ENCODE measurements at regions not wholly inside any gene's neighbourhood (a gene's known extent, or its start where the extent isn't known, plus 50 kb on each side); places are given as distances from the start of the nearest gene placed in this dataset.

- Histone ChIP-seq H2AFZ (ENCODE audit: control insufficient read depth, low read length) (no peak overlapping the region), H3K27me3 (ENCODE audit: control insufficient read depth, extremely low read depth, insufficient read depth, low read length) (no peaks in the 10 kb centered on the region), H3K27ac (ENCODE audit: control insufficient read depth, insufficient read depth, low read length) (no peak overlapping the region), H3K79me2 (ENCODE audit: control insufficient read depth, insufficient read depth, low read length) (no peaks in the 10 kb centered on the region), H4K20me1 (ENCODE audit: control insufficient read depth, extremely low read depth, insufficient read depth, low read length) (no peaks in the 10 kb centered on the region), H3K9me3 (ENCODE audit: control insufficient read depth, low read depth, low read length) (no peaks in the 10 kb centered on the region), H3K9ac (ENCODE audit: control insufficient read depth, extremely low read depth, insufficient read depth, low read length) (no peak overlapping the region), H3K4me1 (ENCODE audit: control insufficient read depth, extremely low read depth, insufficient read depth, low read length) (no peaks in the 10 kb centered on the region), H3K4me2 (ENCODE audit: control insufficient read depth, extremely low read depth, insufficient read depth, low read depth, low read length) (no peak overlapping the region), H3K9me1 (ENCODE audit: control insufficient read depth, extremely low read depth, insufficient read depth, low read length) (no peaks in the 10 kb centered on the region), H3K36me3 (ENCODE audit: control insufficient read depth in 2 of 2, extremely low read depth in 1 of 2, insufficient read depth in 2 of 2, low read length in 2 of 2) (no peaks in the 10 kb centered on the region), H3K4me3 (ENCODE audit: control insufficient read depth in 2 of 3, extremely low read depth in 1 of 3, insufficient read depth in 2 of 3, low read depth in 1 of 3, low read length in 3 of 3) (no peak overlapping the region)
- dilution Hi-C loops (cut with MboI; ENCODE audit: extremely low pct_ligation_motif_present, low sequenced_read_pairs): no loop called here
- FAIRE-seq: no peak
- no peak for TF ChIP-seq EZH2 (IDR thresholded peaks at IDR 0.05; ENCODE audit: low read length)
- TF ChIP-seq, protein P1, sequence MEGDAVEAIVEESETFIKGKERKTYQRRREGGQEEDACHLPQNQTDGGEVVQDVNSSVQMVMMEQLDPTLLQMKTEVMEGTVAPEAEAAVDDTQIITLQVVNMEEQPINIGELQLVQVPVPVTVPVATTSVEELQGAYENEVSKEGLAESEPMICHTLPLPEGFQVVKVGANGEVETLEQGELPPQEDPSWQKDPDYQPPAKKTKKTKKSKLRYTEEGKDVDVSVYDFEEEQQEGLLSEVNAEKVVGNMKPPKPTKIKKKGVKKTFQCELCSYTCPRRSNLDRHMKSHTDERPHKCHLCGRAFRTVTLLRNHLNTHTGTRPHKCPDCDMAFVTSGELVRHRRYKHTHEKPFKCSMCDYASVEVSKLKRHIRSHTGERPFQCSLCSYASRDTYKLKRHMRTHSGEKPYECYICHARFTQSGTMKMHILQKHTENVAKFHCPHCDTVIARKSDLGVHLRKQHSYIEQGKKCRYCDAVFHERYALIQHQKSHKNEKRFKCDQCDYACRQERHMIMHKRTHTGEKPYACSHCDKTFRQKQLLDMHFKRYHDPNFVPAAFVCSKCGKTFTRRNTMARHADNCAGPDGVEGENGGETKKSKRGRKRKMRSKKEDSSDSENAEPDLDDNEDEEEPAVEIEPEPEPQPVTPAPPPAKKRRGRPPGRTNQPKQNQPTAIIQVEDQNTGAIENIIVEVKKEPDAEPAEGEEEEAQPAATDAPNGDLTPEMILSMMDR (optimal IDR thresholded peaks at IDR 0.05 in 1 of 3, IDR thresholded peaks at IDR 0.05 in 1 of 3, conservative IDR thresholded peaks at IDR 0.05 in 1 of 3; ENCODE audit: extremely low read depth in 1 of 3, insufficient read depth in 2 of 3, low read length in 3 of 3): no peak
- no peak for DNase-seq (ENCODE audit: low read depth, low spot score)
These were observed 864.6 kb downstream of the SUCLG1 start for GRCh38 chr2:83594241-83595120.

DNA sequence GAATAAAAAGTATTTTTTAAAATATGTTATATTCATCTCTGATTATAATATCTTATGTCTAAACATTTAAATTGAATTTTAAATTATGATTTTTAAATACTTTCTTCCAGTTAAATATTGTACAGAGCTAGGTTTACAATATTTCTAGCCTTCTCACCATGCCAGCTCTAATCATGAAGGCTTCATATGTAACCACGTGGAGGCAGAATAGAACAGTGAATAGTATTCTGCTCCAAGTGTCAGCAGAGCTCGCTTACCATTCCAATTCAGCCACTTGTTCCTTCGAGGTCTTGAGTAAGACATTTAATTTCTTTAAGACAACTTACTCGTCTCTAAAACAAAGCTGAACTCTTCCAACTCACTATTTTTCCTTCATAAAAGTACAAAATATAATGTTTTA, 871.8 kb downstream of the SUCLG1 start:
- Histone ChIP-seq H3K27ac (ENCODE audit: control insufficient read depth, insufficient read depth, low read length) (no peak overlapping the region), H3K4me1 (ENCODE audit: control insufficient read depth, extremely low read depth, insufficient read depth, low read length) (no peaks in the 10 kb centered on the region), H3K27me3 (ENCODE audit: control insufficient read depth, extremely low read depth, insufficient read depth, low read length) (no peaks in the 10 kb centered on the region), H3K9me1 (ENCODE audit: control insufficient read depth, extremely low read depth, insufficient read depth, low read length) (no peaks in the 10 kb centered on the region), H2AFZ (ENCODE audit: control insufficient read depth, low read length) (no peak overlapping the region), H3K36me3 (ENCODE audit: control insufficient read depth in 2 of 2, extremely low read depth in 1 of 2, insufficient read depth in 2 of 2, low read length in 2 of 2) (no peaks in the 10 kb centered on the region), H3K9ac (ENCODE audit: control insufficient read depth, extremely low read depth, insufficient read depth, low read length) (no peak overlapping the region), H4K20me1 (ENCODE audit: control insufficient read depth, extremely low read depth, insufficient read depth, low read length) (no peaks in the 10 kb centered on the region), H3K79me2 (ENCODE audit: control insufficient read depth, insufficient read depth, low read length) (no peaks in the 10 kb centered on the region), H3K4me2 (ENCODE audit: control insufficient read depth, extremely low read depth, insufficient read depth, low read depth, low read length) (no peak overlapping the region), H3K4me3 (ENCODE audit: control insufficient read depth in 2 of 3, extremely low read depth in 1 of 3, insufficient read depth in 2 of 3, low read depth in 1 of 3, low read length in 3 of 3) (no peak overlapping the region), H3K9me3 (ENCODE audit: control insufficient read depth, low read depth, low read length) (no peaks in the 10 kb centered on the region)
- dilution Hi-C loops (cut with MboI; ENCODE audit: extremely low pct_ligation_motif_present, low sequenced_read_pairs): no loop called here
- TF ChIP-seq, protein P1 (optimal IDR thresholded peaks at IDR 0.05 in 1 of 3, IDR thresholded peaks at IDR 0.05 in 1 of 3, conservative IDR thresholded peaks at IDR 0.05 in 1 of 3; ENCODE audit: extremely low read depth in 1 of 3, insufficient read depth in 2 of 3, low read length in 3 of 3): no peak
- no peak for TF ChIP-seq EZH2 (IDR thresholded peaks at IDR 0.05; ENCODE audit: low read length)
- no peak for DNase-seq (ENCODE audit: low read depth, low spot score)
- FAIRE-seq: no peak
